HG03342 (cell line): ENCODE measurements at regions not wholly inside any gene's neighbourhood (a gene's known extent, or its start where the extent isn't known, plus 50 kb on each side); places are given as distances from the start of the nearest gene placed in this dataset.

Experiments used
- ATAC-seq: cut with Tn5 transposase; IDR thresholded peaks from one replicate; pipeline ENCODE4 v1.9.1; 2021; ENCODE audit warnings: mild to moderate bottlenecking, moderate library complexity; ENCODE audit not compliant: unreplicated experiment

DNA sequence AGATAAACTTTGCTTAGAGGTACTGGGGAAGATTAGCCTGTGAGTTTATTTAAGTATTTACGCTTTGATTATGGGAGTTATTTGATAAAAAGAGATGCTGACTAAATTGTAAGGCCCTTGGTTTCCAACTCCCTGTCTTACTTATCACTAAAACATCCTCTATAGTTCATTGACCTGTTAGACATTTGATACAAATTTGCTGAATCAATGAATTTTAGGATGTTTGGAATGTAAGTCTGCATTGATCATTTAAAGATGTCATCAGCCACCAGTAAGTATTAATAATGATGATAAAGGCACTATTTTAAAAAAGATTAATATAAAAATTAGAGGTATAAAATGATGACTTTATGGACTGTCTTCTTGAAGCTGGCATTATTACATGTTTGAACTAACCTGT, 340.6 kb downstream of the SPRY1 start:
- no peak for ATAC-seq

DNA sequence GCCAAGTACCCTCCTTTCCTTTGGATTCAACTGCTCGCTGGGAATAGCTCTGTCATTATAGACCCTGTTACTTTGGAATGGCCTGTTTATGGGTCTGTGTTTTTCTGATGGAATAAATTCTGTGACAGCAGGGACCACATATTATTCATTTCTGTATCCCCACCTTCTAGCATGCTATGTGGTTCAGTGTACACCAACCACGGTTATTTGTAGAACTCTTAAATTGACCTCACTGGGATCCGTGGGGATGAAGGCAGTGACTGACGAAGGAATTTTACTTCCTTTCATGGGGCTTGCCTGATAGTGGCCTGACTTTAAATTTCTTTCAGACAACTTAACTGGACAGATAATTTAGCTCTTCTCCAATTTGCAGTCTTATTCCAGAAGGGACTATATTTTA, 343.2 kb downstream of the SPRY1 start:
- no peak for ATAC-seq

DNA sequence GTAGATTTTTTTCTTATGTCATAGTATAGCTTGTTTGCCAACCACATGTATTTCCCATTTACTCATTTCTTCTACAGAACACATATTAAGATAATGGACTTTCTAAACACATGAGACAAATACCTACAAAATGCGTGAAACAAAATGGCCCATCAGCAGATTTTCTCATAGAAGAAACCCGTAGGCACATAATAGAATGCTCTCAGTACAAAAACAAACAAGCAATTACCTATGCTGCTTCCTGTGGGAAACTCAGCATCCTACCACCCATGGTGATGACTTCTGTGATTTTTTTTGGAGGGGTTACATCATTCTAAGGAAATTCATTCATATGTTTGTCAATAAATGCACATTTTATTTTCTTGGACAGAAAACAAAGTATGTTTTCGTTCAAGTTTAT, 343.6 kb downstream of the SPRY1 start:
- no peak for ATAC-seq

DNA sequence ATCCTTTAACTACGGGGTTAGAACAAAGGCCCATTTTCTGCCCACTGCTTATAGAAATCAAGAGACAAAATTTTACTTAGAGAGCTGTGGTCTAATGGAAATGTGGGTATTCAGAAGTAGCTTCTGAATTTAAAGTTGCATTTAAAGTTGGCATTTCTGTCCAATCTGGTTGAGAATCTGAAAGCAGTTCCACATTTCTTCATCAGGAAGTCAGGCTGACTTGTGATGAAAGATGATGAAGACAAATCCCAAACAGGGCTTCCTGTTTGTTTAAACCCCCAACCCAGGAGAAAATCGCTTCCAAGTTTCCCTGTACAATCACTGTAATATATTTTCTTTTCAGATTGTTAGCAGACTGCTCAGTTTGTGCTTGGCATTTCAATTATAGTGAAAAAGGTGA, 345.3 kb downstream of the SPRY1 start:
- ATAC-seq = no peak

DNA sequence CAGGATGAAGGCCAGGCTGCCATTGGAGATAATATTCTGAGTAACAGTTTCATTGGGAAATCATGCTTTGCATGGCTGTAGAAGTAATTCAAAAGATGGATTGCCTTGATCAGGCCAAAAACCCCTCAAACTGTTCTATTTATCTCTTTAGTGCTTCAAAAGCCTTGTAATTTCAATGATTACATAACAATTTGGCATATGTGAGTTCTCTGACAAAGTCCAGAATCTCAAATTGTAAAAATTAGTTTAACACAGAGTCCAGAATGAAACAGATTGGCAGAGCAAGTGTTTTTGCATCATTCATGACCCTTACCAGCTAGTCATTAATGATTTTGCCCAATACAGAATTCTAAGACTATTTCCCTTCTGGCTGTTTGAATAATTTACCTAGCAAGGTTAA, 347.3 kb downstream of the SPRY1 start:
- ATAC-seq = no peak

DNA sequence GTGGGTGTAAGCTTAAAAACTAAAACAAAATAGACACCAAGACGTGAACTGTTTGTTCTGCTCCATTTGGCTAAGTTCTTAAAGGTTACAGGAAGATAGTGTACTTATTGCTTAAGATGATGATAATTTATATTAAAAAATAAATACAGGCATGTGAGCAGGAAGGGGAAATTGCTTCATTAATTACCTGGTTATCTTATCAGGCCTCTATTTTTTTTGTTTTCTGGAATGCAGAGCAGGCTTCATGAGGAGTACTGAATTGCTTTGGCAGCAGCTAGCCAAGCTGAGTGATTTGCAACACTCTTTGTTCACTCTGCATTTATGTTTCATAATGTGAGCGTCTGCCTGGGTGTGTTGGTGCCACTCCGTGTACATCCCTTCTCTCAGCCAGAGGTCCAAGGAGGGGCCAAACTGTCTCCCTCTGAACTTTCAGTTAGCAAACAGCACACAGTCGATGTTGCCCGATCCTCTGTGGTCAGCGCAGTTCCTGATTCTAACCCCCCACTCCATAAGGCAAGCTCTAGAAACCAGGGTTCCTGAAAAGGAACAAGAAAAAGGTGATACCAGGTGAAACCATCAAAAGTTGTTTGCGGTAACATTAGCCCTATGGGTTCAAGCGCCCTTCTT, 348.2 kb downstream of the SPRY1 start:
- no peak for ATAC-seq

DNA sequence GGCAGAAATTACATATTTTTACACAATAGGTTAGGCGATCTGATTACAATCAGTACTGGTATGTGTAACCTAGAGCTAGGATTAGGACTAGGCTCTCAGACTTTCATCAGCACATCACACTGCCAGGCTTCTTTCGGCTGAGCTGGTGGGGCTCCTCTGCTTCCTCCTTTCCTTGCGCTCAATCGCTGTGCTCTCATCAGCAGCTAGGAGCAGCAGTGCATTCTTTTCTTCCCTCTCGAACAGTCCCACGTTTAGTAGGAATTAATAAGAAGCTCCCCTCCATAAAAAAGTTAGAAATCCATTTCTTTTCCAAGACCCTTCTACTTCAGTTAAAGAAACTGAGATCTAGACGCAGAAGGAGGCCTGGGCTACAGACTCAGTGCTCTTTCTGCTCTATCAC, 350.4 kb downstream of the SPRY1 start:
- ATAC-seq = no peak

DNA sequence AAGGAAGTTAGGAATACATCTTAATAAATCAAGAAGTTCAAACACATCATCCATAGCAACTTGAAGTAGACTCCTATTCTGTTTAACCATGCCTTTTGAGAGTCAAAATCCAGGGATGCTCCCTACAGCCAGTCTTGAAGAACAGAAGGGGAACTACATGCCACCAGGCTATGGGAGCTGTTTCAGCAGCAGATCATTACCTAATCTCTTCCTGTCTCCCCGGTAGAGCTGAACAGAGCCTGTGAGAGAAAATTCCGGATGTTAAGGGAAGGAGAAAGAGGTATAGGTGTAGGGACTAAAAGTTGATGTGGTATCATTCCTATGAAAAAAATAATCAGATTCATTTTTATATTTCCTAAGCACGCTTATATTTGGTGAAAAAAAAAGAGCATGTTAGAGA, 352.2 kb downstream of the SPRY1 start:
- ATAC-seq = no peak

DNA sequence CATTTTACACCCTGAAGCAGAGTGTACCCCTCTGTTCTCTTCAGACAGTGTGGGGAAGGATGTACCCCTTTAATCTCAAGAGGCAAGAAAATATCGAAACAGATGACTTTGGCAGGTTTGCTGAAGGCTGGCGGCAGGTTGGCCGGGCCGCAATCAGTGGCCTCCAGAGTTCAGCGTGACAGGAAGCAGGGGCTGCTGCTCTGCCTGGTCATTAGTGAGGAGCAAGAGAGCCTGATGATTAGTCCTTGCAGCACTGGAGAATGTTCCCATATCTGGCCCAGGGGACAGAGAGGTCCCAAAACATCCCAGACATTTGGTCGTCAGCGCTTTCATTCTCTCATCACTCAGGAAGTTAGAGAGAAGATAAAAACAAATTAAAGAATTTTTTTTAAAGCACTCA, 352.8 kb downstream of the SPRY1 start:
- ATAC-seq = no peak

DNA sequence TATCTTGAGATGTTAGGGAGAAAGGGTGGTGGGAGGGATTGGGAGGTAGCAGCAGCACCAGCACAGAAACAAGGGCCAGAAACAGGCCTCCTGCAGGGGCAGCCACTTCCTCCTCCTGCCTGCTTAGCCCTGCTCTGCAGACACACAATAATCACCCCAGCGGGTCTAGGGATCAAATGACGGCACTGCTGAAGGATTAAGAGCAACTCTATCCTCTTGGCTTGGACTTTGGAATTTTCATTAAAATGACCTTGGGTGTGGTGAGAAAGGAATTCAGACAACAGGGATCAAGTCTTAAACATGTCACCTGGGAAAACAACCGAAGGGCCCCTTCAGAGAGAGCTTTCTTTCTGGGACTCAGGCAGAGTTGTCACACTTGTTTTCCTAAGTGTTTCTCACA, 353.4 kb downstream of the SPRY1 start:
- ATAC-seq = no peak

DNA sequence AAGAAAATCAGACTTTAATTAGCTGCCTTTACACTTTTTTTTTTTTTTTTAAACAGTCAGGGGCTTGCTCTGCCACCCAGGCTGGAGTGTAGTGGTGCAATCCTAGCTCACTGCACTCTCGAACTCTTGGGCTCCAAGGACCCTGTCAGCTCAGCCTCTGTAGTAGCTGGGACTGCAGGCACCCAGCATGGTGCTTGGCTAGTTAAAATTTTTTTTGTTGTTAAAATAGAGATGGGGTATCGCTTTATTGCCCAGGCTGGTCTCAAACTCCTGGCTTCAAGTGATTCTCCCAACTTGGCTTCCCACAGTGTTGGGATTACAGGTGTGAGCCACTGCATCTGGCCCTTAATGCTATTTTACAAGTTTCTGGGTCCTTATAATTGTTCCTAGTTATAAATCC, 359.1 kb downstream of the SPRY1 start:
- no peak for ATAC-seq

DNA sequence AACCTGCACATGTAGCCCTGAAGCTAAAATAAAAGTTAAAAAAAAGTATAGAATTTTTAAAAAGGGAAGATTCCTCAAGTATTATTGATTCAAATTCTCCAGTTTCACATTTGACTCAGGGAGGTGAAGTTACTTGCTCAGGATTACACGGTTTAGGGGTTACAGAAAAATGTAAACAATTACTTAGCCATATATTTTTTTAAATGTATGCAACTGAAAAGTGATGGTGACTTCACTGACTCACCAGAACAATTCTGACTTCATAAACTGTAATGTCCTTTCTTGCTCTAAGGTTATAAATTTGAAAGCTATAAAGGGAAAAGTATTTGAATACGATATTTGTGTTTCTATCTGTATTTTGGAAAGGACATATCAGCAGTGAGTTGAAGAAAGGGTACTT, 371.2 kb downstream of the SPRY1 start:
- ATAC-seq = no peak

DNA sequence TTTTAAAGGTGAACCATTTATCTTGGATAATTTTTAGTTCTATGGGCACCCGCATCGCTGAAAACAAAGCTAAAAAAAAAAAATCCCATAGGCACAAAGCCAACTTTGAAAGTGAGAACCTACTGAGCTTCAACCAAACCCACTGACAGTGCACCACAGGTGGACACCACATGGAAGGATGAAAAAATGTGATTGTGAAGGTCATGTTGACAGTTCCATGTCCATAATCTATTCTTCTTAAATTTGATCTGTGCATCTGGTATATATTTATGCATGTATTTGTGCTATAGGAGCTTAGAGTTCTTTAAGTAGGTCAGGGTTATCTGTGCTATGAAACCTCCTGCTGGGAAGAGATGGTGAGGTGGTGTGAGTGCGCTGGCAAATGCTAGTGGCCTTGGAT, 374.3 kb downstream of the SPRY1 start:
- no peak for ATAC-seq

DNA sequence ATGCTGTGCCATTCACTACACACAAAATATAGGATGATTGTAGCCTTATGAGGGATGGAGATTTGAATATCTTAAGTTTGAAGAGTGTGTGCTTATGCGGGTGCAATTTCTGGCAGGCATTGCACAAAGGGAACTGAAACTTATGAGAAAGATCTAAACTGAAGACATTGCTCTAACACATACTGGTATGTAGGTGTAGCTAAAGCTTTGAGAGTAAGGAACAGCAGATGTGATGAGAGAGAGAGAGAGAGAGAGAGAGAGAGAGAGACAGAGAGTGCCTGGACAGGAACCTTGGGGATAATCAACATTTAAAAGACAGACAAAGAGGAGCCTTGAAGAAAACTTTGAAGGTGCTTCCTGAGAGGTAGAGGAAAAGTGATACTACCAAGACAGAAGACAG, 379.7 kb downstream of the SPRY1 start:
- ATAC-seq = peak; percentile 98

DNA sequence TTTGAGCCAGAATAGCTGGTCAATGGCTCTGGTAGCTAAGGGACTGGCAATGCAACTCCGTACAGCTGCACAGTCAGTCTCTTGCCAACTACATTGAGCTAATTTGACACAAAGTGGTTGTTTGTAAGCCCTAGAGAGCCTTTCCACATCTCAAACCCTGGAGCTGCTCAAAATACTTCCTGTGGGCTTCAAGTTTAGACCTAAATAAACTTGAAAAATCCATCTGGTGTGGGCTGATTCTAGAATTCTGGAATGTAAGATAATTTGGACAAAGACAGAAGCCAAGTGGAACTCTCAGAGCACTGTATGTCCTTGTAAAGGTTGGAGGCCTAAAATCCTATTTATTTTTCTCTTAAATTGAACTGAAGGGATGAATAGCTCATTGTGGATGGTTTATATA, 380.8 kb downstream of the SPRY1 start:
- ATAC-seq = no peak

DNA sequence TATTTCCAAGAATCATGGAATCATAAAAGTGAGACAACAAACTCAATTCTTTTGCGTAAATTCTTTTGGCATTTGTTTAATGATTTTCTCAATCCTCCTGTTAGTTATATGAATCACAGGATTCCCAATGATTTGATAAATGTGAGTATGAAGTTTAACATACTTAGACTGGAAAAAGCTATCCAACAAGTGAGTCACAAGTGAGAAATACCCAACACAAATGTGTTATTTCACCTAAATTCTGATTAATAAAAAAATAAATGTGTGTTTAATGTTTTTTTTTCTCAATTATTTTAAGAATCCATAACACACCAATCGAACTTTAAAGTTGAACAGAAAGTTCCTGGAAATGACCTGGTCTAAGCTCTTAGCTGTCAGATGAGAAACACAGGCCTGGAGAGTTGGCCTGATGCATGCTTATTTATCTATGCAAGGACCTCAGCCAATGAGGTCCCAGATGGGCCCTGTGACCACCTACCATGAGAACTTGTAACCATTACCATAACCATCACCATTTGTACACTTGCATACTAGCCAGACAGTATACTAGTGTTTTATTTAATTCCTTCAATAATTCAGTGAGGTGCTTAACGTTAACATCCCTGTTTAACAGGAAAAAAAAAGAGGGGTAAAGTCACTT, 386.7 kb downstream of the SPRY1 start:
- no peak for ATAC-seq

DNA sequence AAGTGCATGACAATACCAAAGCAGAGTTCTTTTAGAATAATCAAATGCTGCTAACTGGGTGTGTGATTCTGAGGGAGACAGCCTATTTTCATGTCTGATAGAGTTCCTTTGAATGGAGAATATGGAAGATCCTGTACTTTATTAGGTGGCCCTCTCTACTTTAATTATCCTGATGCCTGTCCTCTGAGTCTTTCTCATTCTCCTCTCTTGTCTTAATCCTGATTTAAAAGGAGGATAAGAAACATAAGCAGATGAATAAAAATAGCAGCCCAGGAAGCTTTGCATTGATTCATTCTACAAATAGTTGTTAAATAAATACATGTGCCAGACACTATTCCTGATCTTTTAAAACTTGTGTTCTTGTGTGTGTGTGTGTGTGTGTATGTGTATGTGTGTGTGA, 387.3 kb downstream of the SPRY1 start:
- ATAC-seq = no peak

DNA sequence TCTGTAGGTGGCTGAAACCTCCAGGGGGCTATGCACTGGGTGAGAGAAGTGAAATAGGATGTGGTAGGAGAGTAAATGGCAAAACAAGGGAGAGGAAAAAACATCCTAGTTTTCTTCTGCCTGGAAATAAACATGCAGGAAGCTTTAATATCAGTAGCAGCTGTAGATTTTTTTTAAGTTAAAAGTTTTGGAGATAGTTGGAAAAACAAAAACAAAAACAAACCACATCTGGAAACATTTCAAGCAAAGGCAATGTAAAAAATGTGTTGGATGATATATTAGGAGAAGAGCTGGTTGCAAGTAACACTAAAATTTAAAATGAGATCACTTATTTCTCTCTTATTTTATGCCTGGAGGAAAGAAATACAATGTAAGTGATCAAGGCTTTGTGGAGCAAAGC, 388.0 kb downstream of the SPRY1 start:
- no peak for ATAC-seq

DNA sequence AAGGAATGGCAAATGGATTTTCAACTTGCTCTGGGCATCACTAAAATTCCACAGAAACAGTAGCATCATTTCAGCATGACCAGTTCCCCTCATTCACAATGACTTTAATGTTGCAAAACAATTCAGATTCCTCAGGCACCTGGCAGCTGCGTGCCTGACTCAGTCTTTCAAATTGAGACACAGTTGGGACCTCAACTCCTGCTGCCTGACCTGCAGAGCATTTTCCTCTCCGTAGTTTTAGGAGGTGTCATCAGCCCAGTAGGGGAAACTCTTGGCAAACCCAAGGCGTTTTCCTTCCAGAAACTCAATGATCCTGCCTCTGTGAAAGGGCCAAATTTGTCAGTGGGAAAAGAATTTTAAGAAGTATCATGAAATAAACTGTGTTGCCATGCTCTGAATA, 388.9 kb downstream of the SPRY1 start:
- no peak for ATAC-seq

DNA sequence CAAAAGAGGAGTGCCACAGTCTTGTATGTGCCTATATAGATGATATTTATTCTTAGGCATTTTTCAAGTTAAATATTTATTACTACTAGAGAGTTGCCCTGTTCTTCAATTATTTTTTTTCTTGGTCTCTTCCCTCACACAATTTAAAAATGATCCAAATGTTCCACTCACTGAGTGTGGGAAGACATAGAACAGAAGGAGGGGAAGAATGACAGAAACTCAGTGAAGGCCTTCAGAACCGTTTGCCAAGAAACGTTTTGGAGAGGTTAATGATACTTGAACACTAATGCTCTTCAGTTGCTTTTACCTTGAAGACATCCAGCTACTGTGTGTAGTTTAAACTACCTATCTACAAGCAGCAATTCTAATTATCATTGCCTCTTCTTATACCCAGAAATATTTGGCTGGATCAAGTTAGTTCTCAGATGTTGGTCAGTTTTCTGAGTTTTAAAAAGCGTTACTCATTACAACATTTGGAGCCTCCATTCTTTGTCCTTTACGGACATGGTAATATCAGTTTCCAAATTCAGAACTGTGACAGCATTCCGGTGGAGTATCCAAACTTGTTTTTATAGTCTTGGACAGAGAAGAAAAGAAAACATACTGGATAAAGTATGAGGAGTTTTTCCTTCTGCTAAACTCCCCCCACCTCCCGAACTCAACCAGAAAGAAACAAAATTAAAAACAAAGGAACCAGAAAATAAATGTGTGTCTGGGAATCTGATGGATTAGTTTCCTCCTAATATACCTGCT, 389.7 kb downstream of the SPRY1 start:
- ATAC-seq = no peak

DNA sequence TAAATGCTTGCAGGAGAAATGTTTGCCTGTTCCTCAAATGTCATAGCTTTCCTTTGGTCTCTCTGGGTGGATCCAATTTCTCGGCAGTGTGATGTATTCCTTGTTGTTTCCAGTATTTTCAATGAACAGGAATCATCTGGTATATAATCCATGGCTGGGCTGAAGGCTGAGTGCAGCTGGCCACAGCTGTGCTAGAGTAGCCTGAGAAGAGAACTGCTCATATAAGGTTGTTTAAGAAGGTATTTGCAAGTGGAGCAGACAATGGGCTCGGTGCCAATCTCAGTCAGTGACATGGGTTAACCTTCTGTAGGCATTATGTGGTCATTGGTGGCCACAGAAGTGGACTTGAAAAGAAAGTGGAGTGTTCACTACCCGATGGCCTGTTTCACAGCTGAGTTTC, 390.3 kb downstream of the SPRY1 start:
- no peak for ATAC-seq

DNA sequence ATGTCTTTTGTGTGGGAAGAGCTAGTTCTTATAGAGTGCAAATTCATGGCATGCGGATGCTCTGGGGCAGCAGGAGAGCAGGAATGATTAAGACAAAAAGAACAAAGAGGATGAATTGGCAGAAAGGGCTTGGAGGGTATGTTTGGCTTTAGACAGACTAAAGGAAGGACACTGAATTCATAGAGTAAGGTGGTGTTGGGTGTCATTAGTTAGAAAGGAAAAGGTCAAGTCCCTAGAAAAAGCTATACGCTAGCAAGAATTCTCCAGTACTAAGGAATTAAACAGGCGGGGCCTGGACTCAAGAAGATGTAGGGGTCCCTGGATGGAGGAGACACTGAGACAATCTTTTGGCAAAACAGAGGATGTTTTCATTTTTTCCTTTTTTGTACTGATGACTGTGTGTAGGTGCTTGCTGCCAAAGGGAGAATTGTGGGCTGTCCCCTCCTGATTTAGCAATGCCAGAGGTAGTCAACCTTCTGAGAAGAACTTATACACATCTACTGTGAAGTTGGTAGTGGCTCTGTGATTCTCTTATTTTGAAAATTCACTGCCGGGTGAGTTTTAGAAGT, 391.0 kb downstream of the SPRY1 start:
- no peak for ATAC-seq
